SK-N-SH treated with all-trans-retinoic acid at 6 μM for 48 hours (cell line): ENCODE measurements at regions not wholly inside any gene's neighbourhood (a gene's known extent, or its start where the extent isn't known, plus 50 kb on each side); places are given as distances from the start of the nearest gene placed in this dataset.

Experiments
- ATAC-seq: fragments of 200-7000 bp; cut with Tn5 transposase; 3 replicates; pipeline ENCODE4 v1.9.1; 2020; ENCODE audit warnings: mild to moderate bottlenecking, moderate library complexity
- ARNTL ChIP-seq: fragments of 450-650 bp; formaldehyde crosslinking; IDR thresholded peaks from 2 replicates; pipeline ENCODE4 v1.5.0; 2020; ENCODE audit warnings: low read depth, mild to moderate bottlenecking, moderate library complexity, borderline replicate concordance
- BACH2 ChIP-seq: fragments of 250-450 bp; sonication (Bioruptor Pico); IDR thresholded peaks from 2 replicates; pipeline ENCODE4 v1.9.0; 2021; ENCODE audit warnings: mild to moderate bottlenecking, borderline replicate concordance
- CSDC2 ChIP-seq: fragments of 250-450 bp; sonication (Bioruptor Pico); IDR thresholded peaks from 2 replicates; pipeline ENCODE4 v1.5.0; 2020; ENCODE audit warnings: mild to moderate bottlenecking, moderate library complexity
- ESRRG ChIP-seq: fragments of 250-450 bp; sonication (Bioruptor Pico); IDR thresholded peaks from 2 replicates; pipeline ENCODE4 v1.6.1; 2021; ENCODE audit warnings: mild to moderate bottlenecking
- GLIS3 ChIP-seq: fragments of 250-450 bp; sonication (Bioruptor Pico); IDR thresholded peaks from 2 replicates; pipeline ENCODE4 v1.5.0; 2020; ENCODE audit warnings: mild to moderate bottlenecking, moderate library complexity
- ISL1 ChIP-seq: fragments of 250-450 bp; sonication (Bioruptor Pico); IDR thresholded peaks from 2 replicates; pipeline ENCODE4 v2.1.2; 2022; ENCODE audit warnings: mild to moderate bottlenecking, moderate library complexity
- OSR1 ChIP-seq: fragments of 250-450 bp; sonication (Bioruptor Pico); IDR thresholded peaks from 2 replicates; pipeline ENCODE4 v1.8.0; 2022; ENCODE audit warnings: moderate library complexity, mild to moderate bottlenecking, inconsistent platforms
- PPARA ChIP-seq: fragments of 250-450 bp; sonication (Bioruptor Pico); IDR thresholded peaks from 2 replicates; pipeline ENCODE4 v1.5.0; 2020; ENCODE audit warnings: mild to moderate bottlenecking, borderline replicate concordance
- RARB ChIP-seq: fragments of 250-450 bp; sonication (Bioruptor Pico); IDR thresholded peaks from 2 replicates; pipeline ENCODE4 v1.8.0; 2021; ENCODE audit warnings: mild to moderate bottlenecking, moderate library complexity
- SNAI2 ChIP-seq: fragments of 250-450 bp; sonication (Bioruptor Pico); IDR thresholded peaks from 2 replicates; pipeline ENCODE4 v1.5.0; 2020; ENCODE audit warnings: mild to moderate bottlenecking, moderate library complexity
- TCF4 ChIP-seq: fragments of 250-450 bp; sonication (Bioruptor Pico); IDR thresholded peaks from 2 replicates; pipeline ENCODE4 v1.8.0; 2021; ENCODE audit warnings: mild to moderate bottlenecking, moderate library complexity, borderline replicate concordance
- TOX ChIP-seq: fragments of 250-450 bp; sonication (Bioruptor Pico); IDR thresholded peaks from 2 replicates; pipeline ENCODE4 v1.8.0; 2021; ENCODE audit warnings: mild to moderate bottlenecking, moderate library complexity, borderline replicate concordance
- ZFP30 ChIP-seq: fragments of 450-650 bp; formaldehyde crosslinking; IDR thresholded peaks from 2 replicates; pipeline ENCODE4 v1.5.0; 2022; ENCODE audit warnings: mild to moderate bottlenecking, moderate library complexity
- ZNF565 ChIP-seq: fragments of 450-650 bp; formaldehyde crosslinking; conservative IDR thresholded peaks from 2 replicates; pipeline ENCODE4 v1.5.0; 2020; ENCODE audit warnings: low read depth, mild to moderate bottlenecking, moderate library complexity
- ZNF8 ChIP-seq: fragments of 450-650 bp; formaldehyde crosslinking; IDR thresholded peaks from 2 replicates; pipeline ENCODE4 v1.5.0; 2020; ENCODE audit warnings: mild to moderate bottlenecking, moderate library complexity
- TF ChIP-seq, protein P1 (sequence below): fragments of 250-450 bp; sonication (Bioruptor Pico); IDR thresholded peaks from 2 replicates; pipeline ENCODE4 v1.5.0; 2020; ENCODE audit warnings: mild to moderate bottlenecking, moderate library complexity
- TF ChIP-seq, protein P2 (sequence below): fragments of 250-450 bp; sonication (Bioruptor Pico); IDR thresholded peaks from 2 replicates; pipeline ENCODE4 v1.8.0; 2020; ENCODE audit warnings: mild to moderate bottlenecking, moderate library complexity, borderline replicate concordance
- TF ChIP-seq, protein P3 (sequence below): fragments of 250-450 bp; sonication (Bioruptor Pico); IDR thresholded peaks from 2 replicates; pipeline ENCODE4 v1.8.0; 2021; ENCODE audit warnings: low read depth, mild to moderate bottlenecking, moderate library complexity, borderline replicate concordance
- TF ChIP-seq, protein P4 (sequence below): fragments of 250-450 bp; sonication (Bioruptor Pico); IDR thresholded peaks from 2 replicates; pipeline ENCODE4 v1.5.1; 2021; ENCODE audit warnings: mild to moderate bottlenecking, moderate library complexity
- TF ChIP-seq, protein P5 (sequence below): fragments of 250-450 bp; sonication (Bioruptor Pico); IDR thresholded peaks from 2 replicates; pipeline ENCODE4 v1.5.1; 2020; ENCODE audit warnings: low read depth, mild to moderate bottlenecking, moderate library complexity

DNA sequence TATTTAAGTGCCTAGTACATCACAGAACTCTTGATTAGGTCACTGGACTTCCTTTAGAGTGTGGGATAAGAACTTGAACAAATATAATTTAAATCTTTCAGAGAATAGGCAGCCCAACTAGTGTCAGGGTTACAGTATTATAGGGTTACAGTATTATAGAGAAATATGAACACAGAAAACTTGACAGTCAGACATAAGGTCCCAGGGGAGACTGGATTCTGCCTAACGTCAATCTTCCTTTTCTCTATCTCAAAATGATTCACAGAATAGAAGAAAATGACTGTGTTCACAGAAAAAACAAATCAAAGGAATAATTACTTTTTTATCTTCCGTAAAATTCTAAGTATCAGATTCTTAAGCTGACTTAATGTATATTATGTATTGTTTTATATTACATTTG, 623.8 kb downstream of the HTR1B start:
- TF ChIP-seq ZNF565 (CRISPR knock-in tag) (no peak), RARB (CRISPR knock-in tag) (no peak), TOX (CRISPR knock-in tag) (no peak), OSR1 (no peak), TCF4 (CRISPR knock-in tag) (no peak), ZFP30 (CRISPR knock-in tag) (no peak), CSDC2 (CRISPR knock-in tag) (no peak), ESRRG (CRISPR knock-in tag) (no peak), ISL1 (CRISPR knock-in tag) (no peak), ZNF8 (no peak), BACH2 (CRISPR knock-in tag) (no peak), ARNTL (CRISPR knock-in tag) (no peak), PPARA (CRISPR knock-in tag) (no peak)
- TF ChIP-seq, protein P1, sequence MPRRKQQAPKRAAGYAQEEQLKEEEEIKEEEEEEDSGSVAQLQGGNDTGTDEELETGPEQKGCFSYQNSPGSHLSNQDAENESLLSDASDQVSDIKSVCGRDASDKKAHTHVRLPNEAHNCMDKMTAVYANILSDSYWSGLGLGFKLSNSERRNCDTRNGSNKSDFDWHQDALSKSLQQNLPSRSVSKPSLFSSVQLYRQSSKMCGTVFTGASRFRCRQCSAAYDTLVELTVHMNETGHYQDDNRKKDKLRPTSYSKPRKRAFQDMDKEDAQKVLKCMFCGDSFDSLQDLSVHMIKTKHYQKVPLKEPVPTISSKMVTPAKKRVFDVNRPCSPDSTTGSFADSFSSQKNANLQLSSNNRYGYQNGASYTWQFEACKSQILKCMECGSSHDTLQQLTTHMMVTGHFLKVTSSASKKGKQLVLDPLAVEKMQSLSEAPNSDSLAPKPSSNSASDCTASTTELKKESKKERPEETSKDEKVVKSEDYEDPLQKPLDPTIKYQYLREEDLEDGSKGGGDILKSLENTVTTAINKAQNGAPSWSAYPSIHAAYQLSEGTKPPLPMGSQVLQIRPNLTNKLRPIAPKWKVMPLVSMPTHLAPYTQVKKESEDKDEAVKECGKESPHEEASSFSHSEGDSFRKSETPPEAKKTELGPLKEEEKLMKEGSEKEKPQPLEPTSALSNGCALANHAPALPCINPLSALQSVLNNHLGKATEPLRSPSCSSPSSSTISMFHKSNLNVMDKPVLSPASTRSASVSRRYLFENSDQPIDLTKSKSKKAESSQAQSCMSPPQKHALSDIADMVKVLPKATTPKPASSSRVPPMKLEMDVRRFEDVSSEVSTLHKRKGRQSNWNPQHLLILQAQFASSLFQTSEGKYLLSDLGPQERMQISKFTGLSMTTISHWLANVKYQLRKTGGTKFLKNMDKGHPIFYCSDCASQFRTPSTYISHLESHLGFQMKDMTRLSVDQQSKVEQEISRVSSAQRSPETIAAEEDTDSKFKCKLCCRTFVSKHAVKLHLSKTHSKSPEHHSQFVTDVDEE (CRISPR knock-in tag), result no peak
- TF ChIP-seq, protein P2, sequence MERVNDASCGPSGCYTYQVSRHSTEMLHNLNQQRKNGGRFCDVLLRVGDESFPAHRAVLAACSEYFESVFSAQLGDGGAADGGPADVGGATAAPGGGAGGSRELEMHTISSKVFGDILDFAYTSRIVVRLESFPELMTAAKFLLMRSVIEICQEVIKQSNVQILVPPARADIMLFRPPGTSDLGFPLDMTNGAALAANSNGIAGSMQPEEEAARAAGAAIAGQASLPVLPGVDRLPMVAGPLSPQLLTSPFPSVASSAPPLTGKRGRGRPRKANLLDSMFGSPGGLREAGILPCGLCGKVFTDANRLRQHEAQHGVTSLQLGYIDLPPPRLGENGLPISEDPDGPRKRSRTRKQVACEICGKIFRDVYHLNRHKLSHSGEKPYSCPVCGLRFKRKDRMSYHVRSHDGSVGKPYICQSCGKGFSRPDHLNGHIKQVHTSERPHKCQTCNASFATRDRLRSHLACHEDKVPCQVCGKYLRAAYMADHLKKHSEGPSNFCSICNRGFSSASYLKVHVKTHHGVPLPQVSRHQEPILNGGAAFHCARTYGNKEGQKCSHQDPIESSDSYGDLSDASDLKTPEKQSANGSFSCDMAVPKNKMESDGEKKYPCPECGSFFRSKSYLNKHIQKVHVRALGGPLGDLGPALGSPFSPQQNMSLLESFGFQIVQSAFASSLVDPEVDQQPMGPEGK (CRISPR knock-in tag), result no peak
- TF ChIP-seq, protein P3, sequence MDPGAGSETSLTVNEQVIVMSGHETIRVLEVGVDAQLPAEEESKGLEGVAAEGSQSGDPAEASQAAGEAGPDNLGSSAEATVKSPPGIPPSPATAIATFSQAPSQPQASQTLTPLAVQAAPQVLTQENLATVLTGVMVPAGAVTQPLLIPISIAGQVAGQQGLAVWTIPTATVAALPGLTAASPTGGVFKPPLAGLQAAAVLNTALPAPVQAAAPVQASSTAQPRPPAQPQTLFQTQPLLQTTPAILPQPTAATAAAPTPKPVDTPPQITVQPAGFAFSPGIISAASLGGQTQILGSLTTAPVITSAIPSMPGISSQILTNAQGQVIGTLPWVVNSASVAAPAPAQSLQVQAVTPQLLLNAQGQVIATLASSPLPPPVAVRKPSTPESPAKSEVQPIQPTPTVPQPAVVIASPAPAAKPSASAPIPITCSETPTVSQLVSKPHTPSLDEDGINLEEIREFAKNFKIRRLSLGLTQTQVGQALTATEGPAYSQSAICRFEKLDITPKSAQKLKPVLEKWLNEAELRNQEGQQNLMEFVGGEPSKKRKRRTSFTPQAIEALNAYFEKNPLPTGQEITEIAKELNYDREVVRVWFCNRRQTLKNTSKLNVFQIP (CRISPR knock-in tag), result no peak
- TF ChIP-seq, protein P4, sequence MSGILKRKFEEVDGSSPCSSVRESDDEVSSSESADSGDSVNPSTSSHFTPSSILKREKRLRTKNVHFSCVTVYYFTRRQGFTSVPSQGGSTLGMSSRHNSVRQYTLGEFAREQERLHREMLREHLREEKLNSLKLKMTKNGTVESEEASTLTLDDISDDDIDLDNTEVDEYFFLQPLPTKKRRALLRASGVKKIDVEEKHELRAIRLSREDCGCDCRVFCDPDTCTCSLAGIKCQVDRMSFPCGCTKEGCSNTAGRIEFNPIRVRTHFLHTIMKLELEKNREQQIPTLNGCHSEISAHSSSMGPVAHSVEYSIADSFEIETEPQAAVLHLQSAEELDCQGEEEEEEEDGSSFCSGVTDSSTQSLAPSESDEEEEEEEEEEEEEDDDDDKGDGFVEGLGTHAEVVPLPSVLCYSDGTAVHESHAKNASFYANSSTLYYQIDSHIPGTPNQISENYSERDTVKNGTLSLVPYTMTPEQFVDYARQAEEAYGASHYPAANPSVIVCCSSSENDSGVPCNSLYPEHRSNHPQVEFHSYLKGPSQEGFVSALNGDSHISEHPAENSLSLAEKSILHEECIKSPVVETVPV (CRISPR knock-in tag), result no peak
- TF ChIP-seq, protein P5, sequence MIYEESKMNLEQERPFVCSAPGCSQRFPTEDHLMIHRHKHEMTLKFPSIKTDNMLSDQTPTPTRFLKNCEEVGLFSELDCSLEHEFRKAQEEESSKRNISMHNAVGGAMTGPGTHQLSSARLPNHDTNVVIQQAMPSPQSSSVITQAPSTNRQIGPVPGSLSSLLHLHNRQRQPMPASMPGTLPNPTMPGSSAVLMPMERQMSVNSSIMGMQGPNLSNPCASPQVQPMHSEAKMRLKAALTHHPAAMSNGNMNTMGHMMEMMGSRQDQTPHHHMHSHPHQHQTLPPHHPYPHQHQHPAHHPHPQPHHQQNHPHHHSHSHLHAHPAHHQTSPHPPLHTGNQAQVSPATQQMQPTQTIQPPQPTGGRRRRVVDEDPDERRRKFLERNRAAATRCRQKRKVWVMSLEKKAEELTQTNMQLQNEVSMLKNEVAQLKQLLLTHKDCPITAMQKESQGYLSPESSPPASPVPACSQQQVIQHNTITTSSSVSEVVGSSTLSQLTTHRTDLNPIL (CRISPR knock-in tag), result no peak
- ATAC-seq, result no peak

DNA sequence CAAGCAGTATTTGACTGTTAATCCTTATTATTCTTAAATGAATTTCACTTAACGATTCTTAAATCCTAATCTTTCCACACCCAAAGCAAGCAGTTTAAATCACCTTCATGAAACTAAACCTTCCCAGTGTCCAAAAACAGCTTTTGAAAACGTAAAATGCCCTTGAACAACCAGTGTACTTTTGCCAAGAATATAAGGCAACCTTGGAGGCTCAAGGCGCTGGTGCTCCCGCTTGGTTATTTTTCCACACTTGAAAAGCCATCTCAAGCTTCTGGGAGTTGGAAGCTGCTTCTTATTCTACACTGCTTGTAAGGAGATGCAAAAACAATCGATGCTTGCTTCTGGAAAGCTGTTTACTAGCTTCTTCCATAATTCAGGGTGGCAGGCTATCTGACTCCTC, 625.7 kb downstream of the HTR1B start:
- ATAC-seq, result no peak
- TF ChIP-seq SNAI2 (CRISPR knock-in tag) (no peak), ARNTL (CRISPR knock-in tag) (no peak), OSR1 (no peak), GLIS3 (CRISPR knock-in tag) (no peak), ZNF8 (no peak)
- TF ChIP-seq, protein P1 (CRISPR knock-in tag), result no peak
- TF ChIP-seq, protein P3 (CRISPR knock-in tag), result no peak
